Effector memory CD8-positive, alpha-beta T cell (primary cell): ENCODE measurements at regions not wholly inside any gene's neighbourhood (a gene's known extent, or its start where the extent isn't known, plus 50 kb on each side); places are given as distances from the start of the nearest gene placed in this dataset.
"Not testable (repeated sequence)": the region's sequence is repeated elsewhere in the genome, so short reads cannot be mapped to it uniquely, and the experiment has no call there.

Source experiments
- ATAC-seq: fragments of 150-1000 bp; cut with Tn5 transposase; replicated peaks from 2 replicates; pipeline ENCODE4 v1.10.0; 2021; ENCODE audit warnings: mild to moderate bottlenecking, moderate library complexity
- DNase-seq, 3 experiments: peaks; one replicate each; pipeline ENCODE4 v3.0.0; 2021
- H3K27ac Mint-ChIP-seq, 2 donors: one replicate each; pipeline ENCODE4 v1.8.0; 2022; ENCODE audit warnings: mild to moderate bottlenecking in 2 of 2, mixed read lengths in 2 of 2, moderate library complexity in 2 of 2
- H3K27me3 Mint-ChIP-seq, 2 donors: one replicate each; pipeline ENCODE4 v1.8.0; 2022; ENCODE audit warnings: mixed read lengths in 2 of 2
- H3K36me3 Mint-ChIP-seq: one replicate; pipeline ENCODE4 v1.8.0; 2022; ENCODE audit warnings: mild to moderate bottlenecking, moderate library complexity, mixed read lengths; ENCODE audit not compliant: insufficient read depth
- H3K4me1 Mint-ChIP-seq, 2 donors: one replicate each; pipeline ENCODE4 v1.8.0; 2022; ENCODE audit warnings: low read depth in 2 of 2, mixed read lengths in 2 of 2
- H3K4me3 Mint-ChIP-seq, 2 donors: one replicate each; pipeline ENCODE4 v1.8.0; 2022; ENCODE audit warnings: mild to moderate bottlenecking in 2 of 2, mixed read lengths in 2 of 2, moderate library complexity in 2 of 2
- H3K9me3 Mint-ChIP-seq, 2 donors: one replicate each; pipeline ENCODE4 v1.8.0; 2022; ENCODE audit warnings: mixed read lengths in 2 of 2

DNA sequence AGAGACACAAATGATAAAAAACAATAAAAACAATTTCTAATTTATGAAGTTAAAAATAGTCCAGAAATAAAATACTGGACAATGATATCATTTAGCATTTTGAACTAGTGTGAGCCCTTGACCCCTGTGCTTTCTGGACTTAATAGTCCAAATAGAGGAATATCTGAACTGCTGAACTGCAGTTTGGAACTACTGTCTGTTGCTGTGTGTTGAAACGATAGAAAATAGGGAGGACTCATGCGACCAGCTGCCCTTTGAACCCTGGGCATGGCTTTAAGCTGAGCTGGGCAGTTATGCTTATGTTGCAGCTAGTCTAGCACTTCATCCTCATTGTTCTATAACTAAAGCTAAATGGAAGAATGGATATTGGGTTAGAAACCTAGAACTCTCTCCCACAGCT is 99.5 kb downstream of the FMR1NB start:
- Mint-ChIP-seq H3K9me3 (no peaks in the 10 kb centered on the region), H3K27me3 (no peaks in the 10 kb centered on the region), H3K4me1 (no peaks in the 10 kb centered on the region), H3K36me3 (no peaks in the 10 kb centered on the region), H3K4me3 (no peak overlapping the region), H3K27ac (no peak overlapping the region)
- DNase-seq: no peak
- no peak for ATAC-seq

DNA sequence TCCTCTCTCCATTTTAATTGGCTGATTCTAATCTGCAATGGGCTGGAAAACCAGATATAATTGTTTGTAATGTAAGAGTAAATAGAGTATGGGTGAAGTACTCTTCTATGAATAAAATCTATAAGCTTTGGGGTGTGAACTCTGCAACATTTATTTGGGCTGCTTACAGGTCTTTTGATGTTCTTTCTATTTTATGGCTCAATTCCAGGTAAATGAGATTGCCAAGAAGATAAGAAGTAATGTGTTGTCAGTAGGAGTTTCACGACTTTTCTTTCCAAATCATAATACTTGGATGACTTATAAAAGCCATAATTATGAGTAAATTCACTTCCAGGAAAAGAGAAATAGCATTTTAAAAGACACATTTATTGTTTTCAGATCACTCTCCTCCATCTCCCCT is 103.5 kb downstream of the FMR1NB start:
- H3K4me3 Mint-ChIP-seq: no peak overlapping the region
- no peaks in the 10 kb centered on the region for H3K36me3 Mint-ChIP-seq
- no peak for DNase-seq
- no peaks in the 10 kb centered on the region for H3K9me3 Mint-ChIP-seq
- H3K27ac Mint-ChIP-seq: no peak overlapping the region
- no peaks in the 10 kb centered on the region for H3K27me3 Mint-ChIP-seq
- ATAC-seq: no peak
- H3K4me1 Mint-ChIP-seq: no peaks in the 10 kb centered on the region

DNA sequence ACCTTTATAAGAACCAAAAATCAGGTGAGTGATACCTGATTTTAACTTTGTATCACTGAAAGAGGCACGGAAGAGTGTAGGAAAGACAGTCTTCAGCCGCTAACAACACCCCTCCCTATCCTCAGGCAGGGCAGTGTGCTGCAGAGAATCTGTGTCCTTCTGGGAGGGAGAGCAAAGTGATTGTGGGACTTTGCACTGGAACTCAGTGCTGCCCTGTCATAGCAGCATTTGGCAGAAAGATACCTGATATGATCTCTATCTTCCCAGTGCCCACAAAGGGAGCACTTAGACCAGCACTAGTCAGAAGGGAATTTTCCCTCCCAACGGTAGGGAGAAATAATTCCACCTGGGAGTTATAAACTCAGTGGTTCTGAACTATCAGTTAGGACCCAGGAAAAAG is 139.0 kb downstream of the FMR1NB start:
- no peak overlapping the region for H3K27ac Mint-ChIP-seq
- peaks cover 0 to 5% of the 10 kb centered on the region in 2 donors for H3K27me3 Mint-ChIP-seq
- H3K4me1 Mint-ChIP-seq: no peaks in the 10 kb centered on the region
- ATAC-seq: no peak
- H3K36me3 Mint-ChIP-seq: no peaks in the 10 kb centered on the region
- no peak overlapping the region for H3K4me3 Mint-ChIP-seq
- no peak for DNase-seq
- H3K9me3 Mint-ChIP-seq: no peaks in the 10 kb centered on the region

DNA sequence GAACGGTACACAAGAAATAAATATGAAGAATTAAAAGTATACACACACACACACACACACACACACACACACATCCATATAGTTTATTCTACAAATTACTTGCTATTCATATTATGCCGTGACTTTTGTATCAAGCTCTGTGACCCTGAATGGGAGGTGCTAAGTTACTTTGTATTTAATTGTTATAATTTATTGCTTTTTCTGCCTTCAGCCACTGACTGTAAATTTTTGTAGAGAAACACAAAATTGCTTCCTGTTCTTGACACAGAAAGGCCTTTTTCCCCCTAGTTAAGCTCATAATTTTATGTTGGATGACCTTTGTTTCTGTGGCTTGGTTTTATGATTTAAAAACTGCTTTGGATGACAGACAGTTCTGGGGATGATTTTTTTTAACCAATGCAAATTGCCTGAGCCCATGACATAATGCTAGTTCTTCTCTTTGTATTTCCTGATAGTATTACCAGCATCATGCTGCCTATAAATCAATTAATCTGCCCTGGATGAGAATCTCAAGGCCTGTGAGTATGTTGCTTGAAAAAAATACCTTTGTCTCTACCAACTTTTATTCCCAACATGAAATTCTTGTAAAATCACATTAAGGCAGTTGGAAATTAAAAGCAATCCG is 140.0 kb downstream of the FMR1NB start:
- Mint-ChIP-seq H3K27ac (no peak overlapping the region), H3K4me1 (no peaks in the 10 kb centered on the region), H3K4me3 (no peak overlapping the region), H3K27me3 (no peaks in the 10 kb centered on the region), H3K9me3 (no peaks in the 10 kb centered on the region), H3K36me3 (no peaks in the 10 kb centered on the region)
- DNase-seq (no peak), ATAC-seq (no peak)

DNA sequence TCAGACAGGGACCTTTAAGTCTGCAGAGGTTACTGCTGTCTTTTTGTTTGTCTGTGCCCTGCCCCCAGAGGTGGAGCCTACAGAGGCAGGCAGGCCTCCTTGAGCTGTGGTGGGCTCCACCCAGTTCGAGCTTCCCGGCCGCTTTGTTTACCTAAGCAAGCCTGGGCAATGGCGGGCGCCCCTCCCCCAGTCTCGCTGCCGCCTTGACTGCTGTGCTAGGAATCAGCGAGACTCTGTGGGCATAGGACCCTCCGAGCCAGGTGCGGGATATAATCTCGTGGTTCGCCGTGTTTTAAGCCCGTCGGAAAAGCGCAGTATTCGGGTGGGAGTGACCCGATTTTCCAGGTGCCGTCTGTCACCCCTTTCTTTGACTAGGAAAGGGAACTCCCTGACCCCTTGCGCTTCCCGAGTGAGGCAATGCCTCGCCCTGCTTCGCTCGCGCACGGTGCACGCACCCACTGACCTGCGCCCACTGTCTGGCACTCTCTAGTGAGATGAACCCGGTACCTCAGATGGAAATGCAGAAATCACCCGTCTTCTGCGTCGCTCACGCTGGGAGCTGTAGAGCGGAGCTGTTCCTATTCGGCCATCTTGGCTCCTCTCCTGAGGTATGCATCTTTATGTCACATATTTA is 147.9 kb downstream of the FMR1NB start:
- H3K27me3 Mint-ChIP-seq, H3K4me3 Mint-ChIP-seq, H3K4me1 Mint-ChIP-seq, H3K27ac Mint-ChIP-seq, H3K36me3 Mint-ChIP-seq, DNase-seq, ATAC-seq, H3K9me3 Mint-ChIP-seq: not testable (repeated sequence)

DNA sequence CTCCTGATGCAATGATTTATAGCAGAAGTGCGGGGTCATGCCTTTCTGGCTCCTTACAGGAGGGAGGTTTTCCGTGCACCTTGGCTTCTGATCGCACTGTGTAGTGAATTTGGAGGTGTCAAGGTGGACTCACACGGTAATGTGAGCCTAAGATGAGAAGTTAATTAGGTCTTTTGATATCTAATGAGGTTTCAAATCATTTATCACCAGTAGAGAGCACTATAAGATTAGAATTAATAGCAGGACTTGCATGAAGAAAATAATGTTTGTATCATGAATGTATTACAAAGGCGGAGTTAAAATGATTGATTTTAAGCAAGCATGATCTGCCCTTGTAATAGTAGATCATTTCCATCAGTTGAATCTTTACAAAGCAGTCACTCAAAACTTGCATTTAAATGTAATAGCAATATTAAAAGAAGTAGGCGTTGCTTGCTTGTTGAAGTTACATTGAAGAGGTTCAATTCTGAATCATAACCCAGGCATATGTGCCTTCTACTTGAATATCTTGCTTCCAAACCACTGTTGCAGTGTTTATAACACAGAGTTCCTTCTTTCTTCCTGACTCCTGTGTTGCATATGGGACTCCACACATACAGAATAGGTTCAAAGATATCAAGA is 152.1 kb downstream of the FMR1NB start:
- H3K36me3 Mint-ChIP-seq: no peaks in the 10 kb centered on the region
- no peaks in the 10 kb centered on the region for H3K27me3 Mint-ChIP-seq
- no peak for DNase-seq
- no peak for ATAC-seq
- no peaks in the 10 kb centered on the region for H3K9me3 Mint-ChIP-seq
- H3K4me3 Mint-ChIP-seq: no peak overlapping the region
- no peak overlapping the region for H3K27ac Mint-ChIP-seq
- H3K4me1 Mint-ChIP-seq: no peaks in the 10 kb centered on the region

DNA sequence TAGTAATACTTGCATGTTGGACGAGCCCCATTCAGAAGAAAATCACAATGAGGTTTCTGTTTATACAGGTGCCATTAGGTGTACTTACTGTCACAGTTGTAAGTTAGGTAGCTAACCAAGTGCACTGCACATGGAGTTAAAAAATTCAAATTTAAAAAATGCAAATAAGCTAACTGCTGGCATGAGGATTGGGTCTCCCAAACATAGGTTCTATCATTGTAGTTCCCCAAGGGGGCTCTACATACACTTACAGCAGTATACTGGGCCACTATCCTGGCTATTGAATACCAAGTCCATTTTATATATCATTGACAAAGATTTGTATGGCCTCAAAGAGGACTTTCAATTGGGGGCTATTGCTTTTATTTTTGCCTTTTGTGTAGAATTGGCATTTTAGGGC is 153.4 kb downstream of the FMR1NB start:
- Mint-ChIP-seq H3K4me3 (no peak overlapping the region), H3K36me3 (no peaks in the 10 kb centered on the region), H3K4me1 (no peaks in the 10 kb centered on the region), H3K27ac (no peak overlapping the region), H3K9me3 (no peaks in the 10 kb centered on the region), H3K27me3 (no peaks in the 10 kb centered on the region)
- ATAC-seq: no peak
- DNase-seq: no peak

DNA sequence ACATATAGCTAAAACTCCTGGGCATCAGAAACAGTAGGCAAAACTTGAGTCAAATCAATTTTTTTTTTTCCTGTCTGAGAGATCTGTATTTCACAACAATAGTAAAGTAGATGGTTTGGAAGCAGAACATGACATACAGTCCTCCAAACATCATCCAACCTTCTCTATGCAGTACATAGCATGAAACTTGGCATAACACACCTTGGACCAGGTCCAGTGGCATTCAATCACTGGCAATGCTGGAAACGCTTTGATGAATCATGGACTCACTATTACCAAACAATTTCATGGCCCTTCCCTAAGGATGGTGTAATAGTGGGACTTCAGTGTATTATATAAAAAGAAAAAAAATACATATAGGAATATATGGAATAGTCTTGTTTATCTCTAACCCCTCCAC is 154.6 kb downstream of the FMR1NB start:
- Mint-ChIP-seq H3K4me1 (no peaks in the 10 kb centered on the region), H3K4me3 (no peak overlapping the region), H3K27me3 (no peaks in the 10 kb centered on the region), H3K9me3 (no peaks in the 10 kb centered on the region), H3K36me3 (no peaks in the 10 kb centered on the region), H3K27ac (no peak overlapping the region)
- no peak for DNase-seq
- ATAC-seq: no peak

DNA sequence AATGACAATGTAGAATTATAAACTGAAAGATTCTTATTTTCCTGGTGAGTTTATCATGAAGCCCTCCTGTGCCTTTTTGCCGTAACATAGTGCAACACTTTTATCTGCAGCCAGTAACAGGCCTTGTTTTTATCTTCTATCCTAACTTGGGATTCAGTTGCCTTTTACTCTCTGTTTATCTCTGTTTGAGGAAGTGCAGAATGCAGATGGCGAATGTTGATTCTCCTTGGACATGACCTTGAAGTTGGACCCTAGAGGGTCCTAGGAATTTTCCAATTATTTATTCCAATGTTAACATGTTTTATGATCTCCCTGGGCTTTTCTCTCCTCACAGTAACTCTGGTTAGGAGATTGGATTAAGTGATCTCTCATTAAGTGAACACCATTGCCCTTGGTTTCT is 165.0 kb downstream of the FMR1NB start:
- Mint-ChIP-seq H3K4me1 (no peaks in the 10 kb centered on the region), H3K27ac (no peak overlapping the region), H3K36me3 (peaks cover 3% of the 10 kb centered on the region), H3K9me3 (no peaks in the 10 kb centered on the region), H3K27me3 (no peaks in the 10 kb centered on the region), H3K4me3 (no peak overlapping the region)
- DNase-seq (no peak), ATAC-seq (no peak)

DNA sequence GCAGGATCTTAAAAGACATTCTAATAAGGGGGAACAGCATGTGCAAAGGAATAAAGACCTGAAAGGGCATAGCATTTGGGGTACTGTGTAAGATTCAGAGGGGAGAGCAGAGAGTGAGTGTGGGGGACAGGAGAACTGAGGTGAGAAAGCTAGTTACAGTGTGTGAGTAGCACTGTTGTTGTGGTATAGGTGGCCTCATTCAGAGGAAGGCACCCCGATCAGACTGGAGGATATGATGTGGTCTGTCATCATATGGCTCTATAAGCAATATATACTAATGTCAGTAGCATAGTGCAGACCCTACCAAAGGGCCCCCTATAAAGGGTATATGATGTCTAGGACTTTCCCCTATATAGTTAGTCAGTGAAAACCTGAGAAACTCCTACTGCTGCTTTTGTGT is 175.8 kb downstream of the FMR1NB start:
- H3K27me3 Mint-ChIP-seq: no peaks in the 10 kb centered on the region
- no peak overlapping the region for H3K4me3 Mint-ChIP-seq
- no peaks in the 10 kb centered on the region for H3K36me3 Mint-ChIP-seq
- DNase-seq (no peak), ATAC-seq (no peak)
- no peak overlapping the region for H3K27ac Mint-ChIP-seq
- no peaks in the 10 kb centered on the region for H3K4me1 Mint-ChIP-seq
- no peaks in the 10 kb centered on the region for H3K9me3 Mint-ChIP-seq

DNA sequence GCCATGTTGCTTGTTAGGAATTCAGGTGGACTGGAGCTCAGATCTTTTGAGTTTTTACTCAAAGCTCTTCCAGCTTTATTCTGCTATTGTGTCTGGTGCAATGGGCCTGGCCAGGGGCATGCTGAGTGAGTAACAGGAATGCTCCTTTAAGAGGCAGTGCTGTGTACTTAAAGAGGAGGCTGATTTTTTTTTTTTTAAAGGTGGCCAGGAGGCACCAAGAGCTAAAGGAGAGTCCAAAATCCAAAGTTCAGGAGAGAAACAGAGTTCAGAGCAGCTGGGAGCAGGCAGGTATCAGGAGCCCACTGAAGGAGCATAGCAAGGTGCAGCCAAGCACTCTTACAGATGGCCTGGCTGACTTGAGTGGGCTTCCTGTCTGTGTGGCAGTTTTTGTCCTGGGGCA is 178.7 kb downstream of the FMR1NB start:
- Mint-ChIP-seq H3K4me3 (no peak overlapping the region), H3K27ac (no peak overlapping the region), H3K9me3 (no peaks in the 10 kb centered on the region), H3K36me3 (no peaks in the 10 kb centered on the region), H3K4me1 (no peaks in the 10 kb centered on the region), H3K27me3 (no peaks in the 10 kb centered on the region)
- DNase-seq (no peak), ATAC-seq (no peak)

DNA sequence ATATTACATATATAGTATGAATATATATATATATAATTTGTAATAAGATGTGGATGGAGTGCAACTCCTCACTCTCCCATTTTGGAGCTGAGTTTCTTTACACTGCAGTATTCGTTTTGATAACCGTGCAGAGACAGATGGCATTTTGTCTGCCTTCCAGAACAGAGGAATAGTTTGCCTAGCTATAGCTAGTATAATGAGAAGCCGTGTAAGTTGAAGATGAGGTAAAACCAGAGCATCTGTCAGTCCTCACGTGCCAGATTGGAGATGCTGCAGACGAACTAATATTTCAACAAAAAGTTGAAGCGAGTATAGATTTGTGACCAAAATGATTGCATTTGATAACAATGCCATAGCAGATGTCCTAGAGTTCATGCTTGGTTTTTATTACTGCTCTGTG is 180.6 kb downstream of the FMR1NB start:
- DNase-seq: no peak
- Mint-ChIP-seq H3K4me1 (no peaks in the 10 kb centered on the region), H3K4me3 (no peak overlapping the region), H3K27me3 (no peaks in the 10 kb centered on the region), H3K36me3 (no peaks in the 10 kb centered on the region), H3K27ac (no peak overlapping the region), H3K9me3 (no peaks in the 10 kb centered on the region)
- ATAC-seq: no peak

DNA sequence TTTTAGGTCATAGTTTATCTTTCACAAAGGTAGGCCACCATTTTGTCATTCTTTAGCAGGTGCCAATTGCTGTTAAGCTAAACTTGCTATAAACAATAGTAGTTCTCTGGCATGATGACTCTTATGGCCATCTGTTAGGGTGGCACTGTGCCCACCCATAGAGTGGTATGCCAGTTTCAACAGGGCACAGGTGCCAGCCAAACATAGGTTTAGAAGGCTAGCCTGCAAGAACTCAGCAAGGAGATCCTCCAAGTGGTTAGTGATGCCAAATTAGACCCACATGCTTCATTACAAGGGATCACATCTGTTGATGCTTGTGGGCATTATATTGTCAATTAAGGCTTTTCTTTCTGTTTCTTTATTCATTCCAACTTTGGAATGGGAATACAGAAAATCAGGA is 204.5 kb downstream of the FMR1NB start:
- DNase-seq (no peak), ATAC-seq (no peak)
- no peak overlapping the region for H3K4me3 Mint-ChIP-seq
- no peak overlapping the region for H3K27ac Mint-ChIP-seq
- H3K9me3 Mint-ChIP-seq: no peaks in the 10 kb centered on the region
- no peaks in the 10 kb centered on the region for H3K27me3 Mint-ChIP-seq
- H3K36me3 Mint-ChIP-seq: no peaks in the 10 kb centered on the region
- H3K4me1 Mint-ChIP-seq: no peaks in the 10 kb centered on the region

DNA sequence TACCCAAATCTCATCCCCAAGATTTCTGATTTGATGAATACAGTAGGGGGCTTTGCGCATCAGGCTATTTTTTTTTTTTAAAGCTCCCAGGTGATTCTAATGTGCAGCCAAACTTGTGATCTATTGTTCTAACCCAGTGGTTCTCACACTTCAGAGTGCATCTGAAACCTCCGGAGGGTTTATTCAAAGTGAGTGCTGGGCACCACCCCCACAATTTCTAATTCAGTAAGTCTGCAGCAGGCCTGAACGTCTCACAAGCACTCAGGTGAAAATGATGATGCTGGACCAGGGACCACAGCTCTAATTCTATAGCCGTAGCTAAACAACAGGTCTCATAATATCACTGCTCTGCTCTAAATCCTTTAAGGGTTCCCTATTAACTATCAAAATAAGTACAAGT is 211.4 kb downstream of the FMR1NB start:
- no peak overlapping the region for H3K4me3 Mint-ChIP-seq
- no peak for DNase-seq
- H3K36me3 Mint-ChIP-seq: no peaks in the 10 kb centered on the region
- H3K27me3 Mint-ChIP-seq: no peaks in the 10 kb centered on the region
- ATAC-seq: no peak
- no peaks in the 10 kb centered on the region for H3K4me1 Mint-ChIP-seq
- no peak overlapping the region for H3K27ac Mint-ChIP-seq
- no peaks in the 10 kb centered on the region for H3K9me3 Mint-ChIP-seq
